GM18909 (cell line): ENCODE measurements at regions not wholly inside any gene's neighbourhood (a gene's known extent, or its start where the extent isn't known, plus 50 kb on each side); places are given as distances from the start of the nearest gene placed in this dataset.
"Not testable (repeated sequence)": the region's sequence is repeated elsewhere in the genome, so short reads cannot be mapped to it uniquely, and the experiment has no call there.

Source experiments
- ATAC-seq: cut with Tn5 transposase; IDR thresholded peaks from one replicate; pipeline ENCODE4 v1.9.1; 2021; ENCODE audit warnings: mild to moderate bottlenecking; ENCODE audit not compliant: unreplicated experiment, poor library complexity

GRCh38 chr13:33409673-33410510 lies 124.3 kb upstream of the STARD13 start:
- ATAC-seq, result no peak

GRCh38 chr13:33410619-33411018 lies 125.1 kb upstream of the STARD13 start:
- no peak for ATAC-seq

GRCh38 chr13:33411312-33411711 lies 125.8 kb upstream of the STARD13 start:
- no peak for ATAC-seq

- ATAC-seq, result no peak
Observed at GRCh38 chr13:33415822-33416221, 130.3 kb upstream of the STARD13 start.

- not testable (repeated sequence) for ATAC-seq
Observed at GRCh38 chr13:33418224-33418953, 132.8 kb upstream of the STARD13 start.

- ATAC-seq, result not testable (repeated sequence)
Observed at GRCh38 chr13:33420117-33420516, 134.6 kb upstream of the STARD13 start.

GRCh38 chr13:33426131-33426530 lies 140.6 kb upstream of the STARD13 start:
- no peak for ATAC-seq

GRCh38 chr13:33433316-33433715 lies 147.8 kb upstream of the STARD13 start:
- no peak for ATAC-seq

GRCh38 chr13:33434676-33435075 lies 149.1 kb upstream of the STARD13 start:
- no peak for ATAC-seq

- ATAC-seq, result no peak
Observed at GRCh38 chr13:33435207-33435606, 149.7 kb upstream of the STARD13 start.

- no peak for ATAC-seq
Observed at GRCh38 chr13:33438918-33439317, 153.4 kb upstream of the STARD13 start.

- no peak for ATAC-seq
Observed at GRCh38 chr13:33441015-33441414, 155.5 kb upstream of the STARD13 start.

- ATAC-seq, result no peak
Observed at GRCh38 chr13:33445024-33445423, 159.5 kb upstream of the STARD13 start.

- ATAC-seq, result no peak
Observed at GRCh38 chr13:33445476-33445875, 159.9 kb upstream of the STARD13 start.

- ATAC-seq, result no peak
Observed at GRCh38 chr13:33446821-33447725, 161.5 kb upstream of the STARD13 start.

GRCh38 chr13:33448889-33449288 lies 163.3 kb upstream of the STARD13 start:
- ATAC-seq, result no peak

GRCh38 chr13:33450956-33451709 lies 165.6 kb upstream of the STARD13 start:
- ATAC-seq, result no peak

GRCh38 chr13:33452873-33453517 lies 167.4 kb upstream of the STARD13 start:
- no peak for ATAC-seq

- no peak for ATAC-seq
Observed at GRCh38 chr13:33453936-33454335, 168.4 kb upstream of the STARD13 start.
